Stimulated activated CD4-positive, alpha-beta T cell treated with anti-CD3 and anti-CD28 coated beads, Interleukin-2, amount 100 ng/mL, for 48 hours (primary cell): ENCODE measurements at regions not wholly inside any gene's neighbourhood (a gene's known extent, or its start where the extent isn't known, plus 50 kb on each side); places are given as distances from the start of the nearest gene placed in this dataset.

Source experiments
- DNase-seq, 2 donors: peaks; one replicate each; pipeline ENCODE4 v3.0.0-alpha.2; 2020

DNA sequence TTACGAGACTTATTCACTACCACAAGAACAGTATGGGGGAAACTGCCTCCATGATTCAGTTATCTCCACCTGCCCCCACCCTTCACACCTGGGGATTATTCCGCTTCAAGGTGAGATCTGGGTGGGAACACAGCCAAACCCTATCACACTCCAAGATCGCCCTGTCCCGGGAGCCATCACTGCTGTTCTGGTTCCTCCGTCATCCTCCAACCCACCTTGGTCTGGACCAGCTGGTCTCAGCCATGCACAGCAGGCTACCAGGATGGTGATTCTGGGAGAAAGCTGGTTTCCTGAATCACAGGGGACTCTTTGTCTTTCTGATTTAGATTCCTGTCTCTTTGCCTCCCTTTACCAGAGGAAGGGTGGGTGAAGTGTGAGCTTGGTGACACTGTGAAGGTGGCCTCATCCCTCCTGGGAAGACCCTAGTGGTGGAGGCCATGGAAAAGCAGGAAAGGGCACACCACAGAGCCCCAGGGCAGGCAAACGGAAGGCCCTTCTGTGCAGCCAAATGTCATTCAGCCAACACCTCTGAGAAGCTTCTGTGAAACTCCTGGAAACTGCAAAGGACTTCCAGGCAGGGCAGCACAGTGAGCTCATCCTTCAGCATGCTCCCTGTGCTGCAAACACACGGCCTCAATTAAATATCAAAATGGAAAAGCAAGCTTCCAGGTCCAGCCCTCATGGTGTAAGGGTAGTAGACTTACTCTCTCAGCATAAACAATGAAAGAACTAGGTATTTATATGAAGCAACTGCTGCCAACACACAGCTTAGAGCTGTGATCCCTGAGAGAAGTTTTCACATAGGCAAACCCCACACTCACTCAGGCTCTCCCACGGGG lies 169.8 kb downstream of the ANKRD60 start:
- DNase-seq = no peak

DNA sequence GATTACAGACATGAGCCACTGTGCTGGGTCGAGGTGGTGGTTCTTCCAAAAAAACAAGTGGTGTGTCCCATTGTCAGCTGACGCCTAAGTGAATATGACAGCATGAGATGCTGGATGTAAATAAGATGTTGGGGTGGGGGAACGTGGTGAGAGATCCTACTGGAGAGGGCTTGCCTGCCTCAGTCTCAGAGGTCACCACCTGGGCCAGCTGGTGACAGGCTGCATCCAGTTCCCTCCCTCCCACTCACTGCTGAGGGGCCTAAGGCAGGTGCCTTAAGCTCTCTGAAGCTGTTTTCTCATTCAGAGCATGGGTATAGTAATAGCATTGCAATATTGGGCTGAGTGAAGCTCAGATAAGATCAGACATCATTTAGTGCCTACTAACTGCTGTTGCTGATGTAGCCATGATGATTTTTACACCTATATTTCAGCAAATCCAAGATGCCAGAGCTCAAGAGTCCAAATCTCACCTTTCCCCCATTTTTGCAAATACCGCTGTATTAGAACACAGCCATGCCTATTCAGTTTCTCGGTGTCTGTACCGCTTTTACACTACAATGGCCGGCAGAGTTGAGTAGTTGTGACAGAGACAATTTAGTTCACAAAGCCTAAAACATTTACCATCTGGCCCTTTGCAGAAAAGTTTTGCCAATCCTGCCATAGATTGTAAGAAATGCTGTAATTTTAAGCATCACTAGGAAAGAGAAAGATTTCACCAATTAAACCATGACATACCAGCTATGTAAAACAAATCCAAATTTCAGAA lies 171.3 kb downstream of the ANKRD60 start:
- DNase-seq = no peak

DNA sequence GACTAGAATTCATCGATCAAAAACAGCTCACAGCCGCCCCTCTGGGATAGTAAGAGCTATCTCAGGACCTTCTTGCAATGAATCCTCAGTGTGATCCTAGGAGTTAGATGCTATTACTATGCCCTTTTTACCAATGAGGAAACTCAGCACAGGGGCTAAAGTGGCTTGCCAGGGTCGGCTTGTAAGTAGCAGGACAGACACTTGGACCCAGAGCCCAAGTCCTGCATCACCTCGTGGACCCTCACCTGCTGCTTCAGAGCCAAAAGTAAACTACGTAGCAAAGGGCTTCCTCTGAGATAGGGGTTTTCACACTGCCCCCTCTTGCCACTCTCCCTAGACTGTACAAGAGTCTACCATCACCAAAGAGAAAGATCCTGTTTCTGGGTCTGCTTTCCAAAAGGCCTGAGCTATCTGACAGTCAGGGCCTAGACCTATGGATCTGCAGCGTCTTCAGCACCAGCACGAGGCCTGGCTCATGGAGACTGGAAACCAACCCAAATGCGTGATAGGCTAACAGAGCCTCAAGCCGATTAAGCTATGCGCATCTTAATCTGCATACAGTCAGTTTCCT lies 172.3 kb downstream of the ANKRD60 start:
- no peak for DNase-seq

DNA sequence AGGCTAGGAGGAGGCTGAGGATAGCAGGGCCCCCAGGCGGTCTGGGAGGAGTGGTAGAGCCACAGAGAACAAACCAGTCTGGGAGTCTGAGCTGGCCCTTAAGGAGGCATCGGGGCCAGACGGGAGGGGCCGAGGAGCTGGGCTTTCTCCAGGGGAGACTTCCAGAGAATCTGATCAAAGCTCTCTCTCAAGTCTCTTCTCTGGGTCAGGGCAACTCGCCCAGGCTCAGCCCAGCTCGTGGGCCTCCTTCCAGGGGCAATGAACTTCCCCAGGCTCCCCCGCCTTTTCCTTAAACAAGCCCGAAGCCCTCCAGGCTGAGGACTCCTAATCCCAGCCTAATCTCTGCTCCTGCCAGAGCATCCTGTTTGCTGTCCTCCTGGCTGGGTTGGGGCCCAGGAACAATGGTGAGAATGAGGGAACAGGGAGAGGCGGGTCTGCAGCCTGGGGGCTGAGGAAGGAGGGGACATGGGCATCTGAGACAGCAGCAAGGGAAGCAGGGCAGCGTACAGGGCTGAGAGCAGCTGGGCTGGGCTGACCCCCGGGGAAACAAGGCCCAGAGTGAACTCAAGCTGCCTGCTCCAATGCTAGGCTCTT lies 173.6 kb downstream of the ANKRD60 start:
- DNase-seq = no peak

DNA sequence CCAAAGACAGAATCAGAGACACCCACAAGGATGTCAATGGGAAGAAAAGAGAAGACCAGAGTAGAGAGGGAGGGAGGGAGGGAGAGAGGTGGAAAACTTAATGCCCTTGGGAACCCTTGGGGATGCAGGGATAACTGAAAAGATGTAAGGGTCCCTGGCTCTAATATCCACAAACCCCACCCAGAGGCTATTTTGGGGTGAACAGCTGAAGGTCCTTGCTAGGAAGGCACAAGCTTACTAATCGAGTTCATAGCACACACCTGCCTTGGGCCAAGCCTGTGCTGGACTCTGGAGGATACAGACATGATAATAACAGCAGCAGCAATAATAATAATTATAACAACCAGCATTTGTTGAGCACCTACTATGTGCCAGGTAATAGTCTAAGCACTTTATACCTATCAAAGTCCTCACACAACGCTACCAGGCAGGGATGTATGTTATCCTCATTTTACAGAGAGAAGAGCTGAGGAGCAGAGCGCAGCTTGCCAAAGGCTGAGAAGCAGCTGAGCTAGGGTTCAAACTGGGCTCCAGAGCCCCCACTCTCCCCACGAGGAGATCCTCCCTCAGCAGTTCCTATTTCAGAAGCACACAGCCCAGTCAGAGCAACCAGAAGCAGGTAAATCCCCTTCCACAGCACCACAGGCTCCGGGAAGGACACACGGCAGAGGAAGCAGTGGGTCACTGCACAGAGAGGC lies 174.2 kb downstream of the ANKRD60 start:
- DNase-seq = no peak

DNA sequence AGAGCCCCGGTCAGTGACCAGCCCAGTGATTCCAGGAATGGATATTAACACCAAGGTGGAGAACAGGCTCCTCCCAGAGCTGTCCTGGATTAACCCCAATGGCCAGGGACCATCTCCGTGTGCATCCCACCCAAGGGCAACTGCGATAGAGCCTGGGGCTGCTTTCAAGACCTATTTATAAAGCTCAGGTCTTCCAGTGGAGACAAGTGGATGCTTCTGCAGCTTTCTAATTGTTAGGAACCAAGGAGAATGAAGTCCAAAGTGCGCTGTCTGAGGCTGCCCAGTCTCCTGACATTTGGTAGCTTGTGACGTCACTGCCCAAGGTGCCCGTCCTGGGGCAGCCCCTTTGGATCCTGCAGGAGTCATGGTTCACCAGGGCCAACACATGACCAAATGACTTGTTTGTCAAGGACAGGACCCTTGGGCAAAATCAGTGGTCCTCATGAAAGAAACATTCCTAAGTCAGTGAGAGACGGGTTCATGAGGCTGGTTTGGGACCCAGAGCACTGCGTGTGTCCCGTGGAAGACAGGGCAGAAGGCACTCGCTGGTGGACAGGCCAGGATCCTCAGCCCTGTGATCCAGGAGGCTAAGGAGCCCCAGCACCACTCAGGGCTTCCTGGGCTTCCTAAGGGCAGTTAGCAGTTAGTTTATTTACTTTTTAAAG lies 174.9 kb downstream of the ANKRD60 start:
- DNase-seq = no peak

DNA sequence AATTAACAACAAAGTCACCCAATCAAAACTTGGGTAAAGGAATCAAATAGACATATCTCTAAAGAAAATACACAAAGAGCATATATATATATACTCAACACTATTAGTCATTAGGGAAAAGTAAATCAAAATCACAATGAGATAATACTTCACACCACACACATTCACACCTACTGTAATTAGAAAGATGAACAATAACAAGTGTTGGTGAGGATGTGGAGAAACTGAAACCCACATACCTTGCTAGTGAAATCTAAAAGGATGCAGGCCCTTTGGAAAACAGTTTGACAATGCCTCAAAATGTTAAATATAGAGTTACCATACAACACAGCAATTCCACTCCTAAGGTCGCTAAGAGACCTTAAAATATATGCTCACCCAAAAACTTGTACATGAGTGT lies 177.1 kb downstream of the ANKRD60 start:
- DNase-seq = no peak

DNA sequence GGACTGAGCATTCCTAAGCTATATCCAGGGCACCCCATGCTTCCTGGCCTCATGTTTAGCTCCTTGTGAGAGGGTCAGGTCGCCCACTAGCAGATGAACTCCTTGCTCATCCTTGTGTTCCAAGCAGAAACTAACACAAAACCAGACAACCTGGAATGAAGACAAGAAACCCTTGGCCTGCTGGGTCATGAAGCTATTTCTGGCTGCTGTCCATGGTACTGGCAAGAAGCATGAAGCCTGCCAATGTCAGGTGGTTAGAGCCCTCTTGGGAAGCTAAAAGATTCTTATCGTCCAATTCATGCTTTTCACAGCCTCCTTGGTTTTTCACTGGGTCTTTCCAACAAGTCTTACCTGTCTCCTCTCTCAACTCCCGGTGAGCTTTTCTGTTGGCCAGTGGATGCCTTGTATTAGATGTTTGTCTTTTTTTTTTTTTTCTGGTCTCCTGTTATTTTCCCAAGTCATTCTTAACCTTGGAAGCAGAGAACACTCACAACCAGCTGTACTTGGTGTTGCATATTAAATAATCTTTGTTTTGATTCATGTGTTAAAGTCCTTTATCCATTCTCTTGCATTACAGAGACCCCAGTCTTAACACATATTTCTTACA lies 180.3 kb downstream of the ANKRD60 start:
- no peak for DNase-seq

DNA sequence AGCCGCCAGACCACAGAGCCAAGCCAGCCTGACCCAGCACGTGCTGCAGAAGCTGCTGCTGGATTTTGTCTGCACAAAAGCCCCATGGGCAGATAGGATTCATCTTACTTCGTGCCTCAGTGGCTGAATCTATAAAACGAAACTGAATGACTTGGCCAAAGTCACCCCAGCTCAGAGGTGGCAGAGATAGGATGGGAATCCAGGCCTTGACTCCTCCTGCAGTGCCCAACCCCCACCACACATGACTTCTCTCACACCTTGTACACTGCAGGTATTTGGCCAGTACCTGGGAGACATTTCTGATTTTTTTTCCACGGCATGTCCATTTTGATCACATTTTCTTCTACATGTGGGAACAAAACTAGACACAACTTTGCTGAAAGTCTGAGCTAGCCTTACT lies 182.1 kb downstream of the ANKRD60 start:
- no peak for DNase-seq

DNA sequence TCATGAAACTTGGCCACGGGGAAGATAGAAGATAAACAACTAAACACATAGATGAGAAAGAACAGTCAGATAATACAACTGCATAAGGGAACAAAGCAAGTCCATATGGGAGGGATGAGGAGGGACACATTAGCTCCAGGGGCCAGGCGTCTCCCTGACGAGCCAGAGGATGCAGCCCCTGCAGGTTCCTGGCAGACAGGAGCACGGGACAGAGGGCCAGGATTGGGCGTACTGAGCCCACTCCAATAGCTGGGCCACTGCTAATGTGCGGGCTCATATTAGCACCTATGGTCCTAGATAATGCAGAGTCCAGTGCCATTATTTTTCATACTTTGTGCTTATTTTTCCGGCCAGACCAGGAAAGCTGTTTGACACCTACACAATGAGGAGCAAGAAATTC lies 182.9 kb downstream of the ANKRD60 start:
- DNase-seq = no peak

DNA sequence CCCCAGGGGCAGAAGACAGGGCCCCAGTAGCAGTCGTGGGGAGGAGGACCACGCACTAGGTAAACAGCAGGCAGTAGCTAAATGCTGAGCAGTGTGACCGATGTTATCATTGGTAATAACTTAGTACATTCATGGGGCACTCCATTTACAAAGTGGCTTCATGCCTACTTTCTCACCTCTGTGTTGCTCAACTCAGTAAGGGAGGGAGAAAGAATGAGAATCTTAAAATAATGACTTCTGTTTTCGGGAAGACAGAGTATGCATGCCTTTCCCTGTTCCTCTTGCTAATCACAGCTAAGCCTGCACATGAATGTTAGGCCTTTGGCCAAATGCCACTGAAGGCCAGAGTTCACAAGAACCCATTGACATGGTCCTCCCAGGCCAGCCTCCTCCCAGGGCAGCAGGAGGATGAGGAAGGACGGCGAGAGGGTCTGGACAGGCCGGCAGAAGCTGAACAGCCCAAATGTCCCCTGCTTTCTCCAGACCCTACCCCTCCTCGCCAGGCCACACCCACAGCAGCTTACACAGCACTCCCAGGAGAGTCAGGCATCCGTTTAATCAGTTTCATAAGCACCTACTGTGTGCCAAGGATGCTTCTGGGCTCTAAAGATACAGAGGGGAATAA lies 183.4 kb downstream of the ANKRD60 start:
- no peak for DNase-seq

DNA sequence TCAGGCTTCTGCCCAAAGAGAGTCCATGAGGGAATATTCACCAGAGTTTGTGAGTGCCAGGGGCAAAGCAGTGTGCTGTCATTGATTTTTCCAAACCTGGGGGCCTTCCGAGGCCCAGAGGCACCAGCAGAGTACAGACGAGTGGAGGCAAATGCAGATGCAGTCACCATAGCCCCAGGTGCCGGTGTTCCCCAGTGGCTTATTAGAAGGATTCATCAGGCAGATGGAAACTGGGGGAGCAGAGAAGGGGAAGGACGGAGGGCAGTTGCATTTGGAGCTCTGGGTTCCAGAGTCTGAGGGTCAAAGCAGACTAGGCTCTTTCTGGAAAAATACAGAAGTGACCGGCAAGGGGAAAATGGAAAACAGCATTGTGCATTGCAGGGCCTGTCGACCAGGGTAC lies 184.2 kb downstream of the ANKRD60 start:
- DNase-seq = no peak

DNA sequence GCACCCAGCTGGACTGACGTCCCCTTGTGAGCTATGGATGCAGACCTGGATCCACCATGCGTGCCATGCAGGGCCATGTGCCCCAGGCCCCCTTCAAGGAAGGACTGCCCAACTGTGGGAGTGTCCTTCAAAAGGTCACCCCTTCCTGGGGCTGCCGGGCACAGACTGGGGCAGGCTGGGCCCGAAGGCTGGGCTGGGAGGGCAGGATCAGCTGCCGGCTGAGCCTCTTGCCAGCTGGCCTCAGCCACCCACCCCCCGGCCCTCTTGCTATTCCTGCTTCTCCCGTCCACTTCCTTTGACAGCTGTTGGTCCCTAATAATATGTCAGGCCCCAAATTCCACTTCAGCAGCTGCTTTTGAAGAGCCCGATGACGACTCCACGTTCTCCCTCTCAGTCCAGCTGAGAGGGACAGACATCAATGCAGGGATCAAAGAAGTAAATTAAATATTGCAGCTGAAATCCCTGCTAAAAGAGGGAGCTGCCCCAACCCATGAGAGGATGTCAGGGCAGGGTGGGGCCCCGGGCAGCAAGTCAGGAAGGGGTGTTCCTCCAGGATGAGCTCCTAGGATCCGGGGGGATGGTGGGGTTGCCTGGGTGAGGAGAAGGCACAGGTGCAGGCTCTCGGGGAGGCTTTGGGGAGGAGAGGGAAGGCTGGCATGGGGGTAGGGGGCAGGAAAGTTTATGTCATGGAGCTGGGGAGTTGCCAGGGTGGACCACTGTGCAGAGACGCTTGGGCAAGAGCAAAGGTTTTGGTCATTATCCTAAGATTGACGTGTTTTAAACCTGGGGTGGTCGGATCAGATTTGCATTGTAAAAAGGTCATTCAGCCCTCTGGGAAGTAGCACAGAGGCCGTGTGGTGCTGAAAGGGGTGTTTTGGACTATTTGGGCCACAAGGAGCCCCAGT lies 185.0 kb downstream of the ANKRD60 start:
- DNase-seq = no peak

DNA sequence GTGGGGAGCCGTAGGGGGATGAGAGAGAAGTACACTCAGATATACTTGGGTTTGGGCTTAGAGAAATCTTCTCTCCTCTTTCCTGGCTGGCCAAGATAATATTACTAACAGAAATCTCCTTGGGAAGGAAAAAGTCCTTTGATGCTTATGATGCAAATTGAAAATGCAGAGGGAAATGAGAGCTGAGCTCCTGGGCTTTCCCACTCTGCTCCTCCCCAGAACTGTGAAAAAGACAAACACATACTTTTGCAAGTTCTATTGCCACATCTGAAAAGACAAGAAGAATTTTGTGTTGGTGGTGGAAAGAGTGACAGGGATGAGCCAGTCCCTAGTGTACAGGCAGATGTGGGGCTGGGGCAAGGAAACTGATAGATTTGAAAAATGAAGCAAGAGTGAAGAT lies 185.9 kb downstream of the ANKRD60 start:
- no peak for DNase-seq

DNA sequence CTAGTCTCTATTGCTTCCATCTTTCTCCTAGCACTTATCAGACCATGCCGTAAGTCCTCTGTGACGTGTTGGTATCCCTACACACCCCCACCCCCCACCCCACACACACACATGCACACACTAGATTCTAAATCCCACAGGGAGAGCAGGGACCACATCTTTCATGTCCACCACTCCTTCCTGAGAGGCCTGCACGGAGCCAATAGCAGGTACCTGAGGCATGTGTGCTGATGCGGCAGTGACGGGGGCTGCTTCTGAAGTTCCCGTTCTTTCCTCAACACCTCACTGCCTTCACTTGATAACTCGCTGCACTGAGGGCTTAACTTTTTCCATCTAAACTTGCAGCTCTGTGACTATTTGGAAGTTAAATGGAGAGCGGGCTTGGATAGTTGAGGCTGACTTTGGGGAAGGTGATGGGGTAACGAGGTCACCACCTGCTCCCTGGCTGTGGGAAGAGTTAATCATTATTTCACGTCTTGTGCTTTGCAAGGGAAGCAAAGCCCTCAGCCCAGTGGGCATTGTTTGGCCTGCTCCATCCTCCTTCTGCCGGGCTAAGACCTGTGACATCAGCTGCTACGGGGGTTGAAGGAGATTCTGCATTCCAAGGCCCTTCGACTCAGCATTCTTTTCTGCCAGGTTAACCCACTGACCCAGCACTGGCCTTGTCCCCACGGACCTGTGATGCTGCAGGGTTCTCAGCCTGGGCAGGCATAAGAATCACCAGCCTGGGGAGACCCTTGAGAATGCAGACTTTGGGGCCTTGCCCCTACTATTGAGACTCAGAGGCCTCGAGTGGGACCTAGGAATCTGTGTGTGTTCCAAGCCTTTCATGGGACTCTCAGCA lies 187.8 kb downstream of the ANKRD60 start:
- DNase-seq = no peak

DNA sequence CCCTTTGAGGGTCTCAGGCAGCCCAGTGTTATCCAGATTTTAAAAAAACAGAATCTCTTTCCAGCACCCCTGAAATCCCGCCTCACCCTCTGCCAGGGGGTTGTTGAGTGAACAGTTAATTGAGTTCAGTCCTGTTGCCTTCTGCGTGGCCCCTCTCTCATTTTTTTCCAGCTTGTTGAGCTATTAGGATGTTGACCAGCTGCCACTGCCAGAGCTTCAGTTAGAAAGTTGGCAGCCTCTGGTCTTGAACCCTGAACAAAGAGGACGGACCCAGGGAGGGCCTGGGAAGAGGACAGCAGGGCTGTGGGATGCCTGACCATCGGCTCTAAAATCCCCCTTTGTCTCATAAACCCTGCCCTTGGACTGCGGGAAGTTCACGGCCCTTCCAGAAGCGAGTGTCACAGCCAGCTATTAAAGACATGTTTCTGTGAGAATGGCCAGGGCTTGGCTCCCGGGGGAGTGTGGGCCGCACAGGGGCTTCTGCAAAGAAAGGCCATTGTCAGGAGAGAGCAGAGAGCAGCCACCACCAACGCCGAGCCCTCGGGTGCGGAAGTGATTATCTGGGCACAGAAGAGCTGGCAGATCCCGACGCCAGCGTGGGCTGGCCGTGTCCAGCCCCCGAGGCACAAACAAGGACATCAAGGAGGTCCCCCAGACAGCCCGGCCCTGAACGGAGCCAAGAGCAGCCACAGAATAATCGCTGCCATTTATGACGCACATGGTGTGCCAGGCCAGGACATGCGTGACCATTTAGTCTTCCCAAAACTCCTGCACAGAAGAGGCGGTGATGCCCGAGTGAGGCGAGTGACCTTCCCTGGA lies 189.0 kb downstream of the ANKRD60 start:
- DNase-seq = no peak

DNA sequence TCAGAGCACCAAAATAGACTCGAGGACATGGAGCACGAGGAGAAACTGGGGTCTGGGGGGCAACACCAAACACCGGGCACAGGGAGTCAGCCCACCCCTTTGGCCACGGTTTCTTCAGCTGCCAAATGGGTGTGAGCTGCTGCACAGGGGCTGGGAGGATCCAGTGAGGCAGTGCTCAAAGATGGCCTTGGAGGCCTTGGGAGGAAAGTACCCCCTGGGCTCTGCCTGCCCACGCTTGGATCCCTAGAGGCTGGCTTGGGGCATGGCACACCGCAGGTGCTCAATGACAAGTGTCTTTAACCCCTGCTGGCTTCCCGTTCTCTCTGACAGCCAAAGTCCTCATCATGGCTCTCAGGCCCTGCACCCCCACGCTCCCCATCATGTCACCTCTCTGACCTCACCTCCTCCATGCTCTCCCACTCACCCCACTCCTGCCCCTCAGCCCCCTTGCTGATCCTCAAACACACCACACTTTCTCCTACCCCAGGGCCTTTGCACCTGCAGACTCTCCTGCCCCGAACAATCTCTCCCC lies 190.3 kb downstream of the ANKRD60 start:
- no peak for DNase-seq

DNA sequence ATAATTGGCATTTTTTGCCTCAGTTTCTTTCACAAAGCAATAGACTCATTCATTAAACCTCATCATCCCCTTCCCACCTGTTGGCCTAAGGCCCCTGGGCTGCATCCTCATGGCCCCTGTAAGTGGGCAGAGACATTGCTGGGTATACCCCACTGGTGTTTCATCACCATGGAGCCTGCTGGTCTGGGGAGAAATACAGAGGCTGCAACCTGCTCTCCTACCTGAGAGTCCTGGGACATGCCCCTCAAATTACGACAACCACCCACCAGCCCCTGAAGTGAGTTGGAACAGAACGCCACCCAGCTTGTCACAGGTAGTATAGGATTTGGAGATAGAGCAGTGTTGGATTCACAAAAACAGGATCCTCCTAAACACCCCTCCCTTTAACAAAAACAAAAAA lies 190.8 kb downstream of the ANKRD60 start:
- no peak for DNase-seq
